GOT3 (cell line): ENCODE measurements at regions not wholly inside any gene's neighbourhood (a gene's known extent, or its start where the extent isn't known, plus 50 kb on each side); places are given as distances from the start of the nearest gene placed in this dataset.

Experiments used
- DNase-seq: peaks from one replicate; lab custom pipeline; 2025; ENCODE audit warnings: mixed read lengths; lab: John Stamatoyannopoulos, UW

DNA sequence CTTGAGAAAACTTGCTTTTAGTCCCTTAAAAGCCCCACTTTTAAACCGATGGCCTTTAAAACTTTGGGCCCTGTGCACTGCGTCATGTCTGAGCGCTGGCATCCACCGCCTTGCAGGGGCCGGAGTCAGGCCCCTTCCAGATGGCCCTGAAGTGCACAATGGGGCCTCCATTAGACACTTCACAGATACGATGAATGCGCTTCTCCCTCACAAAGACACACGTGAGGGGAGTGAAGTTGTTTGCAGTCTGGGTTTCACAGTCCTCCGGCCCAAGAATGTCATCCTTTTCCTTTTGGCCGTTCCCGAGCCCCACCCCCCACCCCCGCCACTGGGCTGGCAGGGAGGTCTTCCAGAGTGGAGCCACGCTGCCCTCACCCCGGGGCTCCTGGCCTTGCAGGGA lies 415.1 kb upstream of the SALL3 start:
- no peak for DNase-seq

- no peak for DNase-seq
Measured at GRCh38 chr18:78565240-78565639, 414.4 kb upstream of the SALL3 start.

DNA sequence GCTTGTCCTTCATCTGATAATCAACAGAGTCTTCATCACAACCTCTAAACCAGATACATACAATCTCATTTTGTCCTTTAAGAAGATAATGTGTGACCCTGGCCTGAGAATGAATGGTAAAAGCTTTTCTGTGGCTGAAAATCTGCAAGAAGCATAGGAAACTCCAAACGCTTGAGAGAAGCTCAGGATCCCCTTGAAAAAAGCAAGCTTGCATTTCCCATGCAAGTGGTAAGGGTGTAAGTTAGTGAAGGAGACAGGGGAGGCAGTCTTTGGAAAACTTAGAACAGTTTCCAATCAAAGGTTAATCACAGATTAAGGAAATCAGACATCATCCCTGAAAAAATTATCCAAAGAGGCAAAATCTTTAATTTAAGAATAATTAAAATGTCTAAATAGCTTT lies 413.6 kb upstream of the SALL3 start:
- no peak for DNase-seq

DNA sequence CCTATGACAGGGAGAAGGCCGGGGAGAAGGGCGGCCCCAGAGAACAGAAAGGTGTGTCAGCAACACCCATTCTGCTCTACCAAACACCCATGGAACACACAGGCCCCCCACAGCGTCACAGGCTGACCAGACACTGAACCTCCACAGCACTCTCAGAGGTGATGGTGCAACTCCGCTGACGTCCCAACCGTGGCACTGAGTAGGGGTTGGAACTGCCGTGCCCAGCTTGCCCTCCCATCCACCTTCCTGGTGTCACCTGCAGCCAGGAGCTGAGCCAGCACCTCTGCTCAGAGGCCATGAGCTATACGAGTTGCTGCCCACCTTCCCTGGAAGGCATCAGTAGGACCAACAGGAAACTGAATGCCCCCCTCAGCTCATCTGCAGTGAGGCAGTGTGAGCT lies 412.9 kb upstream of the SALL3 start:
- no peak for DNase-seq

- DNase-seq, result no peak
Measured at GRCh38 chr18:78571063-78571785, 408.4 kb upstream of the SALL3 start.

GRCh38 chr18:78571831-78572347 lies 407.7 kb upstream of the SALL3 start:
- DNase-seq, result no peak

DNA sequence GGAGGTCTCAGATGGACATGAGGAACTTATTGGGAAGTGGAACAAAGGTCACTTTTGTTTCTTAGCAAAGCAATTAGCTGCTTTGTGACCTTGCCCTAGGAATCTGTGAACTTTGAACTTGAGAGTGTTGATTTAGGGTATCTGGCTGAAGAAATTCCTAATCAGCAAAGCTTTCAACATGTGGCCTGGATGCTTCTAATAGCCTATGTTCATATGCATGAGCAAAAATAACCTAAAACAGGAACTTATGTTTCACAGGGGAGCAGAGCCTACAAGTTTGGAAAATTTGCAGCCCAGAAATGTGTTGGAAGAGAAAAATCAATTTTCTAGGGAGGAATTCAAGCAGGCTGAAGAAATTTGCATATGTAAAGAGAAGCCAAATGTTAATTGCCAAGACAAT lies 405.8 kb upstream of the SALL3 start:
- no peak for DNase-seq

DNA sequence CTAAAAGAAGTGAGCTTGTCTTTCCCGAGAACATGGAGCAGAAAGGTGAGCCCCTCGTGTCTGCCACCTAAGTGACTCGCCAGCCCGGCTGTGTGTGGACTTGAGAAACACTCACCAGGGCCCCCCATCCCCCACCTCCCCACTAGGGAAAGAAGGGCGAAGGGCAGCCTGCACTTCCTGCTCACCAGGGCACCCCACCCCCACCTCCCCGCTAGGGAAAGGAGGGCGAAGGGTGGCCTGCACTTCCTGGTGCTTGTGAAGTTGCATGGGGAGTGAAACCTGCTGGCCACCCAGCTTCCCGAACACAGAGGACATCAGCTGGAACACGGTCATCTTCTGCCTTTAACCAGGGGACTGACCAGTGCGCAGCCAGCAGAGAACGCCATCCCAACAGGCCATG lies 402.7 kb upstream of the SALL3 start:
- DNase-seq, result no peak

- DNase-seq, result no peak
Measured at GRCh38 chr18:78579449-78579848, 400.2 kb upstream of the SALL3 start.

GRCh38 chr18:78579854-78580577 lies 399.6 kb upstream of the SALL3 start:
- DNase-seq, result no peak

DNA sequence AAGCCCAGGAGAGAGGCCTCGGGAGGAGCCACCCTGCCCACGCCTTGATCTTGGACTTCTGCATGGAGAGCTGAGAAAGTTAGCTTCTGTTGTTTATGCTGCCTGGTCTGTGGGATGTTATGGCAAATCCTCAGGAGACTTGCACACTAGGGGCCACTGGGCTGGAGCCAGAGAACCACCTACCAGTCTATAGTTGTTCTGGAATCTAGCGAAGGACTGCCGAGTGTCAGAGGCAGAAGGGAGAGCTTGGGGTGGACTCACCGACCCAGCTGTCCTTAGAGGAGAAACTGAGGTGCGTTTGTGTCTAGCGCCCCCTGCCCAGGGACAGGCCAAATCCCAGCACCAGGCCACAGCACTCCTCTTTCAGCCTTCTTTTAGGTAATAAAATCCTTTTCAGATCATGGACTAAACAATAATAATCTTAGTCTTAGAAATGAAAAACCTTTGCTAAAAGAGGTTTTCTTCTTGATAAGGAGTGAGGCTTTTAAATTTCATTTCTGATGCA lies 398.7 kb upstream of the SALL3 start:
- no peak for DNase-seq

- no peak for DNase-seq
Measured at GRCh38 chr18:78582181-78582709, 397.4 kb upstream of the SALL3 start.

GRCh38 chr18:78582898-78583738 lies 396.5 kb upstream of the SALL3 start:
- no peak for DNase-seq

- no peak for DNase-seq
Measured at GRCh38 chr18:78583739-78584458, 395.7 kb upstream of the SALL3 start.

GRCh38 chr18:78584459-78585022 lies 395.1 kb upstream of the SALL3 start:
- no peak for DNase-seq

DNA sequence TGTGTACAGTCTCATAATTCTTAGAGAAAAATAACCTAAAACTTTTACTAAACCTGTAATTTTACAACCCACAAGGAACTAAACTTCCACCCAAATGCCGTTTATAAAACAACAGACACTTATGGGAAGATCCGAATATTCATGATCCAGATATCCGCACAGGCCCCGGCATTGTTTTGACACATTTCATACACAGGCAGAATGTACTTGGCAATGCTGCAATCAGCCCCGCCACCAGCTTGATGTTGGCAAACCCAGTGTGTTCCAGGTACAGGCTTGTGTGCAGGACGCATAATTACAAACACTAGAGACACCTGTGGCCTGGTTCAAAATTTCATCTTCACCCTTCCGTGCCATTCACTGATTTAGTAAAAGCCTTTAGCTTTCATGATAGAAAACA lies 393.0 kb upstream of the SALL3 start:
- no peak for DNase-seq

GRCh38 chr18:78587096-78587495 lies 392.5 kb upstream of the SALL3 start:
- DNase-seq, result no peak

DNA sequence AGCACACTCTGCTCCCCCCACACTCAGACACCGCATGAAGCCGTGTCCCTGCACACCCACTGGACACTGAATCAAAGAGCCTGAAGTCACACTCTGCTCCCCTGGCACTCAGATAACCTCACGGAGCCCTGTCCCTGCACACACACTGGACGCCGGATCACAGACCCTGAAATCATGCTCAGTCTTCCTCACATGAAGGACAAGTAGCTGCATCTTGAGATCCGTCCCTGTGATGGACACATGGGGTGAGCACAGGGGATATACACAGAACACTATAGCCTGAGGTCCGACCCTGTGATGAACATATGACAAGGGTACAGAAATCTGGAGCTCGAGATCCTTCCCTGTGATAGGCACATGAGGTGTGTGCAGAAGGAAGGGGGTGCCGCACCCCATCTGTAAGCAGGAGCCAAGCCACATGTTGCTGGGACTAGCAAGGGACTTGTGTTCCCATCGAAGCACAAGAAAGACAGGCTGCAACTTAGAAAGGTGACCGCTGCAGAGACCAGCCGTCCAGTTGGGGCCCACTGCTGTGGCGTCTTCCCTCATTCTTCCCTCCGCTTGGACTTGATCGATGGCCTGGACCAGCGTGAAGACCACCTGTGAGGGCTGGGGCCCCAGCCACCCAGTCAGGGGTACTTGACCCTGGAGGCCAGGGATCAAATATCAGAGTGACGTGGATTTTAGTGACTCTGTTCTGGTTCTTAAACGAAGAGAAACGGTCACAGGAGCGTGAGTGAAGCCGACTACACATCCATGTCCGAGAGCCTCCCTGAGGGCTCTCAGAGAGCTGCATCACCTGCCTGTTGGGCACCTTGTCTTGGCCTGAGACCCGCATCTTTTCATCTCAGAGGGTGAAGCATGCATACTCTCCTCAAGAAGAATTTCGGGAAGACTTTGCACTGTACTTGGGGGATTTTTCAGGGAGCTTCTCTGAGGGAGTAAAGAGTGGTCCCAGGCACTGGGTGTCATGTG lies 391.7 kb upstream of the SALL3 start:
- DNase-seq, result no peak

DNA sequence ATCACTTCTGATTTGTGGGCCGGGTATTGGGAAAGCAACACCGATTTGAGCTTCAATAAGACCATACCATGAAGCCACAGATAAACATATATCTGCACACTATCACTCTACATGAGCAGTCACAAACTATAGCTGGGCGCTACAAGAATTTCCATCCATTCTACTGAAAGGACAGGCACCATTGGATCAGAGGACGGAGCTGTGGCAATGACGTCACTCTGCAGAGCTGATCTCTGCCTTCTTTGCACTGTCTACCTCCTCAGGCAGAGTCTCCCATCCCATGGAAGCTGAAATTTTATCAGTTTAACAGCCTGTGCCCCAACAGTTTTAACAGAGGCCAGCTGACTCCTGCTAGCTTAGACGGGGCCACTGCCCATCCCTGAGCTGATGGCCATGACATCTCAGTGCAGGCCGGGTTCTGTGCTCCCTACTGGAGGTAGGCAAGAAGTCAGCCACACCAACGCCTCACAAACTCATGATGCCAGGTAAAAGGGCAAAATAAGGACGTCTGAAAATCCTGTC lies 389.6 kb upstream of the SALL3 start:
- no peak for DNase-seq

- no peak for DNase-seq
Measured at GRCh38 chr18:78595453-78595852, 384.2 kb upstream of the SALL3 start.
